ENCODE measurements at regions not wholly inside any gene's neighbourhood (a gene's known extent, or its start where the extent isn't known, plus 50 kb on each side); places are given as distances from the start of the nearest gene placed in this dataset.

DNA sequence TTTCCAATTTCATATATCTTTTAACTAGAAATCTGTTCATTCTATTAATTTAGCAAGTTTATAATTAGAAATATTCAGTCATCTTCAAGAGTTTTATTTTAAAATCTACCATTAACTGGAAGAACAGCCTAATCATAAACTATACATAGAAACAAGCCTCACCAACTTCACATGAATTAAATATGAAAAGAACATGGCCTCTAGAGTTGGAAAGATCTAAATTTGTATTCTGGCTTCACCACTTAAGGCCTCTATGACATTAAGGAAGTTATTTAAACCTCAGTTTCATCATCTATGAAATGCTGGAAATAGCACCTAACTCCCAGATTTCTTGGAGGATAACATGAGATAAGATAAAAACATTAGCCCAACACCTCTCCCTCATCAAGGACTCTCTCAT is 51.4 kb upstream of the SCN7A start:
- Histone ChIP-seq H3K27me3 (ENCODE audit: low read depth) (peaks cover 5% of the 10 kb centered on the region), H3K4me3 (no peak overlapping the region), H3K36me3 (replicated peaks) (no peaks in the 10 kb centered on the region), H3K9me3 (no peaks in the 10 kb centered on the region), H3K4me1 (no peaks in the 10 kb centered on the region)
- DNase-seq (ENCODE audit: low spot score in 2 of 2) = no peak
- in situ Hi-C loops (cut with MboI; ENCODE audit: low sequenced_read_pairs) = loop anchor here (25.0 kb wide), 1 partner anchor 1567 kb away; no protein-coding TSS in a partner anchor
